ENCODE measurements at regions not wholly inside any gene's neighbourhood (a gene's known extent, or its start where the extent isn't known, plus 50 kb on each side); places are given as distances from the start of the nearest gene placed in this dataset.

DNA sequence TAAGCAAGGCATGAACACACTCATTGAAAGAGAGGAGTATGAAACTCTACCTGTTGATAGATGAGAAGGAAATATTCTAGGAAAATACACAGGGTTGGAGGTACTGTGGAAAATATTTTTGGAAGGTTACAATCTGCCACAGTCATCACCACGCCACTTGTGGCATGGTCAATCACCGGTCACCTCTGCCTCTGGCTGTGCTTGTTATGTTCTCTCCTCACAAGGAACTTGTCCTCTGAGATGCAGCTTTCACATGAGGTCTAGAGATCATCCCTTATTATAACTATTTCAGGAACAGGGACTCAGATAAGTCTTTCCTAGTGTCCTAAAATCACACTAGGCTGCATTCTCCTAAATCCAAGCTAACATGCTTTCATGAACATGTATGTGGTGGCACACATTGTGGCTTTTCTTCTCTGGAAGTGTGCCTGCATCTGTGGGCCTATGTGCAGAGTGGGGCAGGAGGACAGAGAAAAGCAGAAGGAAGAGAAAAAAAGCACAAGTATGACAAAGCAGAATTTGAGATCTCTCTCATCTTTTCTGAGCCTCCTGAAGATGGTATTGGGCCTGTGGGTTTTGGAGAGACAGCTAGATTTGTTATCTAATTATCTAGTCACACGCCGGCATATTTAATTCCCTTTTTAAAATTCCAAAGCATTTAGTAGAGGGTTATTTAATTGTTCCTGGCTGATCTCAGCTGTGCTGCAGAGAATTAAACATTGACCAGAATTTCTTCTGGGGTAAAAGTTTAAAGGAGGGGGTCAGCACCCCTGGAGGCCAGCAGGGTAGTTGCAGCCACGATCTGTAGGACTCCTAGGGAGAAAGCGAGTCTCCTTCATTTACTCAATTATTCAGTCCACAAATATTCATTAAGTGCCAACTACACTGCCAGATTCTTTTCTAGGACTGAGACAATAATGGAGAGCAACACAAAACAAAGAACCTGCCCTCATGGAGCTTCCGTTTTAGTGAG, 294.6 kb downstream of the RDH14 start:
- DNase-seq (ENCODE audit: low read depth in 1 of 2, low spot score in 1 of 2) = no peak

DNA sequence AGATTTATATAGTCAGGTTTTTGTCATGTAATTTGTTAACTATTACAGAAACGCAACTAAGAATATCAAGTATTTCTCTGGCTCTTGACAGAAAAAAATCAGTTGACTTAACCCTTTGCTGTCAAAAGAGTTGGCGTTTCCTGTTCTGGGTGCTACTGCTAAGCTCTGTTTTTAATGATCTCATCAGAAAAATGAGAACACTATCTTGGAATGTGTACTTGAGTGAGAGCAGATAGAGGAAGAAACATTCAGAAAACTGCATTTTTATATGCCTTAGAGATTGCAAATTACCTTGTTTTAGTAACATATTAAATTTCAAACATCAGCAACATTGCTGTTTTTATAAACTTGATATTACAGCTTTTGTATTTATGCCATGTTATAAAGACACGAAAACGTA, 297.9 kb downstream of the RDH14 start:
- no peak for DNase-seq (ENCODE audit: low read depth in 1 of 2, low spot score in 1 of 2)

DNA sequence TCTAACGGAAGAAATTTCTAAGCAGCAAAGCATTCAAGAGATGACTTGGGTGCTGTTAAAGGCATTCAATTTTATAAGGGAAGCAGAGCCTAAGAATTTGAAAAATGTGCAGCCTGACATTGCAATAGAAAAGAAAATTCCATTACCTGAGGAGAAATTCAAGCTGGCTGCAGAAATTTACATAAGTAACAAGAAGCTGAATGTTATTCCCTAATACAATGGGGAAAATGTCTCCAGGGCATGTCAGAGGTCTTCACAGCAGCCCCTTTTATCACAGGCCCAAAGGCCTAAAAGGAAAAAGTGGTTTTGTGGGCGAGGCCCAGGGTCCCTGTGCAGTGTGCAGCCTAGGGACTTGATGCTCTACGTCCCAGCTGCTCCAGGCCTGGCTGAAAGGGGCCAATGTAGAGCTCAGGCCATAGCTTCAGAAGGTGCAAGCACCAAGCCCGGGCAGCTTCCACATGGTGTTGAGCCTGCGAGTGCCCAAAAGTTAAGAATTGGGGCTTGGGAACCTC, 306.7 kb downstream of the RDH14 start:
- no peak for DNase-seq (ENCODE audit: low read depth in 1 of 2, low spot score in 1 of 2)

DNA sequence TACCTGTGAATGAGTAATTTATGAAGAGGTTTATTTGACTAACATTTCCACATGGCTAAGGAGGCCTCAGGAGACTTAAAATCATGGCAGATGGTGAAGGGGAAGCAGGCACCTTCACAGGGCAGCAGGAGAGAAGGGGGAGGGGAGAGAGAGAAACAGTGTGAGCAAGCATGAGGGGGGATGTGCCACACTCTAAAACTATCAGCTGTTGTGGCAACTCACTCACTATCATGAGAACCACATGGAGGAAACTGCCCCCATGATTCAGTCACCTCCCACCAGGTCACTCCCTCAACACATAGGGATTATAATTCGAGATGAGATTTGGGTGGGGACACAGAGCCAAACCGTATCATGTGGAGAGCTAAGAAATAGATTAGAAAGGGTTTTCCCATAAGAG, 309.0 kb downstream of the RDH14 start:
- no peak for DNase-seq (ENCODE audit: low read depth in 1 of 2, low spot score in 1 of 2)

DNA sequence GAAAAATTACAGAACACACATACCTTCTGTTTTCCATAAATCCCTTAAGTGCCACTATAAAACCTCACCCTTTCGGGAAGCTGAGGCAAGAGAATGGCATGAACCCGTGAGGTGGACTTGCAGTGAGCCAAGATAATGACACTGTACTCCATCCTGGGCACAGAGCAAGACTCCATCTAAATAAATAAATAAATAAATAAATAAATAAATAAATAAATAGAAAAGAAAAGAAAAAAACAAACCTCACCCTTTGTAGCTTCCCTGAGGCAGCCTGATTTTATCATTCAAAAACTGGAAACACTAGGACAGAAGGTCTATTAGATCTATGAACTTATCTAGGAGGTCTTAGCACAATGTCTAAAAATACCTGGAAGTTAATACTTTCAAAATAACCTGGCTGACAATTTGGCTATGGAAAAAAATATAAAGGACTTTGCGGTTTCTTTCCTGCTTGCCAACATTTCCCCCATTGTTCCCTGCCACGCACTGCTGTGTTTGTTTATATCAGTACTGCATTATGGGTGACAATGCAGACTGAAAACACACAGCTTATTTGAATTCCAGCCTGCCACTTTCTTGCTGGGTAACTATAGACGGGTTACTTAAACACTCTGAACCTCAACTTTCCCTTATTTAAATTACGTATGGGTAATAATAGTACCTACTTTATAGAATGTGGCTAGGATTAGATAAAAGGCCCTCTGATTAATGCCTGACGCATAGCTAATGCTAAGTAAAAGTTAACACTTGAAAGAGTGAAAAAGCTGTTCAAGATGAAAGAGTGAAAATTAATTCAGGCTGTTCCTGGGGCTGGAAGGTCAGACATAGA, 313.0 kb downstream of the RDH14 start:
- DNase-seq (ENCODE audit: low read depth in 1 of 2, low spot score in 1 of 2) = no peak

DNA sequence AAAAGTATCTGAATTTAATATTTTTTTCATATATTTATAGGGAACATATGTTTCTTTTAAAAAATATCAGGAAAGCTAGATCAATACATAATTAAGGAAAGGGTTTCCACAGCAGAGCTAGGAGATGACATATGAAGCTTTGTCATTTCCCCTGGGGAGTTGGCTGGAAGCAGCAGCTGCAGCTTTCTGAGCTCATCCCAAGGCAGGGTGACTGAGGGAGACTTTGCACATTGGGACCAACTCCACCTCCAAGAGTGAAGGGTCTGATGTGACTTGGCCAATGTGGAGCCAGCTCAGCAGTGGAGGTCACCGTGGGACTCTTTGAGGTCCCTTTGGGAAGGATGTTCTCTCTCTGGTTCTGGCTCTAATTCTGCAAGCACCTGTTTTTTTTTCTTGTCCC, 315.1 kb downstream of the RDH14 start:
- no peak for DNase-seq (ENCODE audit: low read depth in 1 of 2, low spot score in 1 of 2)

DNA sequence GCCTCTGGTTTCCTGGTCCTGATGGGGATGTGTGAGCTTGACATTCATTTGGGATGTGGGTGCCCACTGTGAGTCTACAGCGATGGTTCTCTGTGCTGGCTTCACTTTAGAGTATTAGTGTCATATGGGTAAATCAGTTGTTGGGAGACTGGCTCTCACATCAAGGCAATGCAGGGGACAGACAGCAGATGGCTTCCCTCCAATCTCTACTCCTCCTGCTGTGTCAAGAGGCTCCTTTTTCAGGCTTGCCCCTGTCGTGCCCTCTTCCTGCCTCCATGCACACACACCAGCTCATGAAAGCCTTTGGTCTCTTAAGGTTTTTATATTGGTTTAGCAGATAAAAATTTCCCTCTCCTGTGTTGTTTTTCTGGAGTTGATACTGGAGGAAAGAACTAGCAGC, 315.6 kb downstream of the RDH14 start:
- no peak for DNase-seq (ENCODE audit: low read depth in 1 of 2, low spot score in 1 of 2)

DNA sequence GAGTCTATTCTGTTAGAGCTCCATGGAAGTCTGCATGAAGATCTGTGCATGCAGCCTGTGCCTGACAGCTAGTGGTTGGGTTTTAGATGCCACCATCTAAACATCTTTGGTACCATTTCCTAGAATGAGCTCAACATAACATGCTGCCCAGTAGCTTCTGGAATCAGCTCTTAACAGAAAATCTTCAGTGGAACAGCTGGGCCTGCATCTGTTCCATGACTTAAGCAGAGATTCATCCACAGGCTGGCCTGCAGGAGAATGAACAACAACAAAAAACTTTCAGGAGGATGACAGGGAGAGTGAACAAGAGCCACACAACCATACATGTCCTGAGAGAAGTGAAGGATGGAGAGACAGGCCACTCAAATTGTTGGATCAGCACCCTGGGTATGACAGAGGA, 316.6 kb downstream of the RDH14 start:
- DNase-seq (ENCODE audit: low read depth in 1 of 2, low spot score in 1 of 2) = no peak

DNA sequence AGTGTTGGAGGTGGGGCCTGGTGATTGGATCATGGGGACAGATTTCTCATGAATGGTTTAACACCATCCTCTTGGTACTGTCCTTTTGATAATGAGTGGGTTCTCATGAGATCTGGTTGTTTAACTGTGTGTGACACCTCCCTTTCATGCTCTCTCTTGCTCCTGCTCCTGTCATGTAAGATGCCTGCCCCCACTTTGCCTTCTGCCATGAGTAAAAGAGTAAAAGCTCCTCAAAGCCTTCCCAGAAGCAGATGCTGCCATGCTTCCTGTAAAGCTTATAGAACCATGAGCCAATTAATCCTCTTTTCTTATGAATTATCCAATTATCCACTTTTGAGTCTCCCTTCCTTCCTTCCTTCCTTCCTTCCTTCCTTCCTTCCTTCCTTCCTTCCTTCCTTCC, 317.7 kb downstream of the RDH14 start:
- no peak for DNase-seq (ENCODE audit: low read depth in 1 of 2, low spot score in 1 of 2)

DNA sequence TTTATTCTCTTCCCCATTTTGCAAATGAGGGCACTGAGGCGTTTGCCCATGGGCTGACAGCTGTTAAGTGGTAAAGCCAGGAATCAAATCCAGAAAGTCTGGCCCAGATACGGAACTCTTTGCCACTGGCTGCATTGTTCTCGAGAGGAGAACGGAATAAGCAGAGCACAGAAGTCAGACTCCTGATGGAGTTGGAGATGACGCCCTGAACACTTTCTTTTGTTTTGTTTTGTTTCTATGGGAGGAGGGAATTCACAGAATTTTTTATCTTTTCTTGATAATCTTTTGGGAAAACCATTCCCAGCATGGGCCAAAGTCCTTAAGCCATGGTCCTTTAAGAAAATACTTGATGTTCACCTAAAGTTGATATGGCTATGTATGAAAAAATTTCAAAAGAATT, 322.2 kb downstream of the RDH14 start:
- no peak for DNase-seq (ENCODE audit: low read depth in 1 of 2, low spot score in 1 of 2)

DNA sequence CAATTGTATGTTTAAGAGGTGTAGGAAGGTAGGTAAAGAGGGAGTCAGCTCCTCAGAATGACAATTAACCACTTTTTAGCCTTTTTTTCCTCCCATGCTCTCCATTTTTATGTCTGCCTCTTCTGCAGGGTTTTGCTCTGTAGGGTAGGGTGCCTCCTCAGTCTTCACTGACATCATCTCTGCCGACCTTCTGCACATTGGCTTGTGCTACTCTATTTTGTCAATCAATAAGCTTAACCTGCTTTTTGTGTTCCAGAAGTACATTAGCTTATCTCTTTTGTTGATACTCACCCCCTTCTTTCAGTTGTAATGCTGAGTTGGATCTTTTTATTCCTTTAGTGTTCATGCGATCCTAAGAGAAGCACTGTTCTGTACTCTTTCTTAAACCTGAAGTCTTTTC, 323.2 kb downstream of the RDH14 start:
- DNase-seq (ENCODE audit: low read depth in 1 of 2, low spot score in 1 of 2) = no peak

DNA sequence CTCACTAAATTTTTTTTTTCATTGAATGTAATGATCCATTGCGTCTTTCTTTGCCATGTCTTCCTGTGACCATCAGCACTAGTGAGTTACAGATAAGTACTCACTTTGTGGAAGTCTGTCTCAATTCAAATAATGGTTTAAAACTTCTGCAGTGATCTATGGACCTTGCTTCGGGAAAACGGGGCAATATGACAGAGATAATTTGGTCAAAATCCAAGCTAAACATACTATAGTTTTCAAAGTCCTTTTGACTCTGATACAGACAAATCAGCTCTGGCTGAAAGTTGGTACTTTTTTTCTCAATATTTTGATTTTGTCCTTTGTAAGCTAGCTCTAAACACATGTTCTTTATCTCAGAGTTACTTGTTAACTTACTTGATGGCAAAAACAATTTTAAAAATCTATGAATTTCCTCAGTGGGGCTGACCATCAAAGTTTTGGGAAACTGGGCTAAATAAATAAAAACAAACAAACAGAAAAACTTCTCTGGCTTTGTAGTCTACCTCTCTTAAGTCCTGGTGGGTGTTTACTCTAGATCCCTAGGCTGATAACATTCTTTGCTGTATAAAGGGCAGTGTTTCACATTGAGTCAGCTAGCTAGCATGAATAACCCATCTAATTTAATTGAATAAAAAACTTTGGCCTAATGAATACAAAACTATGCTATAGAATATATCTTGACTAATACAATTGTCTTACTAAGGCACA, 327.6 kb downstream of the RDH14 start:
- DNase-seq (ENCODE audit: low read depth in 1 of 2, low spot score in 1 of 2) = no peak

DNA sequence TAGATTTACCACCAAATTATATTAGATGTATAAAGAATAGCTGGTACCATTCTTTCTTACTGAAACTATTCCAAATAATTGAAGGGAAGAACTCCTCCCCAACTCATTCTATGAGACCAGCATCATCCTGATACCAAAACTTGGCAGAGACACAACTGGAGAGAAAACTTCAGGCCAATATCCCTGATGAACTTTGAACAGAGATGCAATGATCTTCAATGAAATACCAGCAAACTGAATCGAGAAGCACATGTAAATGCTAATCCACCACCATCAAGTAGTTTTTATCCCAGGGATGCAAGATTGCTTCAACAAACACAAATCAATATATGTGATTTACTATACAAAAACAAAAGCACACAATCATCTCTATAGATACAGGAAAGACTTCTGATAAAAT, 329.8 kb downstream of the RDH14 start:
- no peak for DNase-seq (ENCODE audit: low read depth in 1 of 2, low spot score in 1 of 2)

DNA sequence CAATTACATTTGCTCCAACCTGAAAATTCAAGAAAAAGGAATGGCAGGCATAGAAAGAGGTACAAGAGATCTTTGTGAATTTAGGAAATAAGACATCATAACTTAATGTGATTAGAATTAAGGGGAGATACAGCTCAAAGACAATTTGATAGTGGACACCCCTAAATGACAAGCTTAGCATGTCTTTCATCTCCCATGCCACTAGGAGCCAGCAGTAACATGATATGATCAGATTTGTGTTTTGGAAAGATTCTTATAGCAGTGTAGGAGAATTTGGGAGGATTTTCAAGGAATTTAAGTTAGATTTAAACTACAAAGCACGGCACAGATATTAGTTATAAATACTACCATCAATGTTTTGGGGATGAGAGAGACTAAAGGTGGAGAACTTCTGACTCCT, 340.8 kb downstream of the RDH14 start:
- no peak for DNase-seq (ENCODE audit: low read depth in 1 of 2, low spot score in 1 of 2)

DNA sequence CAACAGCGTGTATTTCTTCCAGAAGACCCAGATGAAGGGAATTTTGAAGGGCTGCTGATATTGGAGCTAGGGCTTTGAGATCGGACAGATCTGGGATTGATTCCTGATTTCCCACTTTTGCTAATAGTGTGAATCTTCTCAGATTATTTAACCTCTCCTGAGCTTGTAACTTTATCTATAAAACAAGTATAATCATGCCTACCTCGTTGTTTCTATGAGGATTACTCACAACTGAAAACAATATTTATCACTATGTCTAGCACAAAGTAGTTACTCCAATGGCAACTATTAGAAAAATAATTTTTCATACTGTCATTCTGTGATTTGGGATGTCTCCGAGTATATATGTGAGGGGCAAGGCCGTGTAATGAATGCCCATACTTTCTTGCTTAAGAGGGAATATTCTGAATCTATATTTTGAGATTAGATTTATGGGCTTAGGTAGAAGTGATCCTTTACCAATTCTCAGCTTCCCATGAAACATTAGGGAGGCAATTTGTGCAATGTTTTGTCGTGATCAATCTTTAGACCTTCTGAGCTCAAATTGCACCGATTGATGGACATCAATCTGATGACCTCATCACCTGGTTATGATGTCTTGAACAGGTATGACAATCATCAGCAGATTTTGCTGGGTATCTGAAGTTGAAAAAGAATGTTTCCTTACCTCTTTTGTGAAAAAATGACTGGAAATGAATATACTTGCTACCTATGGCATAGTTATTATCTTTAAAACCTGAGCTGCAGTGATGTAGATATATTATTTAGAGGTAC, 339.9 kb downstream of the KCNS3 start:
- DNase-seq (ENCODE audit: low read depth in 1 of 2, low spot score in 1 of 2) = no peak

DNA sequence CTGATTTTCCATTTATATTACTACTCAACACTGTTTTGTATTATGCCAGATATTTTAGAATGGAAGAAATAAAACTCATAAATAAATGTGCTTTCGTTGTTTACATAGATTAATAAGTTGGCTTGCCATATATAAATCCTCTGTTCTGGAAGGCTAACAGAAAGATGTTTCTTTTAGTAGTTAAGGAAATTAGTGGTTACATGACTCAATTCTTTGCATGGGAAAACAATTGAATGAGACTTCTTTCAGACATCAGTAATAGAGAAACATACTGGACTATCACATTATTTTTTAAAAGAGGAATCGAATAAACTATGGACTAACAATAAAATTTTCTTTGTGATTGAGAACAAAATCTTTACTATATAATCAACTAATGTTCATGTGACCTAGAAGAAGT, 336.5 kb downstream of the KCNS3 start:
- no peak for DNase-seq (ENCODE audit: low read depth in 1 of 2, low spot score in 1 of 2)

DNA sequence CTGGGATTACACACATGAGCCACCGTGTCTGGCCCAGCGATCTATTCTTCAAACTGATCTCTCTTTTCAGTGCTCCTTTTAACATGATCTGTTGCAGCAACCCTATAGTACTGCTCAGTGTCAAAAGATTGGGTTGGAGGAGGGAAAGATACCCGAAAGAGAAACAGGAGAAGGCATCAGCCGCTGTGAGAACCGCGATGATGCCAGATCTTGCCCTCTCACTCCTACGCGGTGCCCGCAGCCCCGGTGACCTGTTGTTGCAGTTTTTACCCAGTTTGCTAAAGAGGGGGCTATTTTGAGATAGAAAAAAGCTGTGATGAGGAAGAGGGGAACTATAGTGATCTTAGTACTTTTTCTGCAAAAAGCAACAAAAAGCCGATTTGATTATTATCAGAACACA, 335.5 kb downstream of the KCNS3 start:
- no peak for DNase-seq (ENCODE audit: low read depth in 1 of 2, low spot score in 1 of 2)

DNA sequence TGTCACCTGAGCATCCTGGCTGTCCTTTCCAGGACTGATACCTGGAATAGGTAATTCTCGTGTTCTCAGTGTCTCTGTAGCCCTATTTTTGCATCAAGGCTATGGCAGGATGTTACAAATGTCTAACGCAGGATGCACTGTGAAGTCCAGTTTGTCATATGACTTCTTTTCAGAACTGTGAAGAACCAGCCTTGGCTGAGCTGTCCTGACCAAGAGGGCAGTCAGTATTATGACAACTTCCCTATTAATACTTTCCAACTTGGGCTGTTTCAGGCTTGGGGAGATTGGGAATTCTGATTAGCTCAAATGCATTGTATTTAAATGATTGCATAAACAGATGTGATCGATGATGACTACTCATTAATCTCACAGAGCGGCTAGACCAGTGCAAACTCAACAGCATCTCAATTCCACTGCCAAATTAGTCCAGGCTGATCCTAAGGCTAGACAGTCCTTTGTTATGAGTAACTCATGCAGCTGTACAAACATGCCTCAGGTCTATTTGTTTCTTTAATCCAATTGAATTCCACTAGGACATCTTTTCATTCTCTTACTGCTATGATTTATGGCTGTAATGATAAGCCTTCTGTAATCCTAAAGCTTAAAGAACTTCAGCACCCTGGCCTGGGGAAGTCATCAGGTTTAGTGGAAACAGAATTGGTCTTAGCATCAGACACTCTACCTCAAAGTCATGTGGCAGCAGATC, 331.6 kb downstream of the KCNS3 start:
- DNase-seq (ENCODE audit: low read depth in 1 of 2, low spot score in 1 of 2) = no peak

DNA sequence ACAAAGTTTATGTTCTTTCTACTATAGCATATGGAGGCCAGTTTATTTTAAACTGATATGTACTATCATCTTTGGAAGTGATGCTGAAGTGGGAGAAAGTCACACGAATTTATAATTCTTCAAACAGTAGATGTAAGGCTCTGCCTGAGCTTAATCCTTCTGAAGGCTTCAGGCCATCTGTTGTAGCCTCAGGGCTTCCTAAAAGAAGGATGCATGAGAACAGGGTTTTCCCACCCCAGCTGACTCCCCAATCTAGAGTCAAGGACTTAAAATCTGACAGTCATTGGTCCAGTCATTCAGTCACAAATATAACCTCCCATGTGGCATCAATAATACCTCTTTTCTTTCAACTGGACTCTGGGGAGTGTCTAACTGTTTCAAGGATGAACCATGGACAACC, 330.5 kb downstream of the KCNS3 start:
- no peak for DNase-seq (ENCODE audit: low read depth in 1 of 2, low spot score in 1 of 2)

DNA sequence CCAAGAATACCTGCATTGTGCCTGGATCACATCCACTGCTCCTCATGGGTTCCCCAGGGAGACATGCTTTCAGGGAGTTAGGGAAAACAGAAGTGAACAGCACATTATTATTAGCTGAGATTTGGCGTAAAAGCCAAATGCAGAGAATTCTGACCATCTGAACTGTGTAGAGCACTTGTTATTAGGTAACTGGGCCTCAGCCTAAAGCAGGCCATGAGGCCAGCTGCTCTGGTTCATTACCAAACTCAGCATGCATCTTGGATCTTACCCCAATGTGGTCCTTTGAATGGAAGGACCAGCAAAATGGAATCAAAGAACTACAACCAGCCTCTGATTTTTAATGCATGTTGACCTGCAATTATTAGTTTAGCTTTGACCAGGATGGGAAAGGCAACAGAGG, 322.3 kb downstream of the KCNS3 start:
- DNase-seq (ENCODE audit: low read depth in 1 of 2, low spot score in 1 of 2) = no peak

Measured in stimulated activated CD4-positive, alpha-beta T cell treated with anti-CD3 and anti-CD28 coated beads, Interleukin-15, amount 100 ng/mL, for 1 hour (primary cell).